Endothelial cell of umbilical vein (primary cell): ENCODE measurements at regions not wholly inside any gene's neighbourhood (a gene's known extent, or its start where the extent isn't known, plus 50 kb on each side); places are given as distances from the start of the nearest gene placed in this dataset.

Experiments used
- EZH2 ChIP-seq: IDR thresholded peaks from 2 replicates; pipeline ENCODE4 v1.6.1; 2012; ENCODE audit warnings: borderline replicate concordance, low read depth, mild to moderate bottlenecking, moderate library complexity, low read length, inconsistent platforms; ENCODE audit not compliant: severe bottlenecking
- GATA2 ChIP-seq: IDR thresholded peaks from 2 replicates; pipeline ENCODE4 v1.7.0; 2011; ENCODE audit warnings: low read depth, mild to moderate bottlenecking, moderate library complexity, mixed read lengths, low read length; ENCODE audit not compliant: insufficient read length, insufficient read depth
- JUN ChIP-seq: IDR thresholded peaks from 2 replicates; pipeline ENCODE4 v1.6.1; 2011; ENCODE audit warnings: borderline replicate concordance, low read depth; ENCODE audit not compliant: insufficient read length, insufficient read depth
- MAX ChIP-seq: IDR thresholded peaks from 2 replicates; pipeline ENCODE4 v1.6.1; 2011; ENCODE audit not compliant: insufficient read depth, insufficient read length
- POLR2A ChIP-seq: IDR thresholded peaks from 2 replicates; pipeline ENCODE4 v1.6.1; 2012; ENCODE audit warnings: low read depth, mild to moderate bottlenecking, control low read depth, low read length
- POLR2AphosphoS5 ChIP-seq: IDR thresholded peaks from 2 replicates; pipeline ENCODE4 v1.6.1; 2012; ENCODE audit warnings: low read depth, mild to moderate bottlenecking, control low read depth, low read length, moderate library complexity; ENCODE audit not compliant: insufficient read depth
- TF ChIP-seq, protein P1 (sequence below), 2 donors: IDR thresholded peaks; 1 replicate in 1 of 2; 2 replicates in 1 of 2; pipeline ENCODE4 v1.5.1; 2011; ENCODE audit warnings: low read length in 2 of 2, mild to moderate bottlenecking in 2 of 2, moderate library complexity in 2 of 2, control low read depth in 1 of 2, inconsistent platforms in 1 of 2, low read depth in 1 of 2; ENCODE audit not compliant: insufficient read depth in 1 of 2; ENCODE audit errors: extremely low read depth in 1 of 2

- TF ChIP-seq, protein P1, sequence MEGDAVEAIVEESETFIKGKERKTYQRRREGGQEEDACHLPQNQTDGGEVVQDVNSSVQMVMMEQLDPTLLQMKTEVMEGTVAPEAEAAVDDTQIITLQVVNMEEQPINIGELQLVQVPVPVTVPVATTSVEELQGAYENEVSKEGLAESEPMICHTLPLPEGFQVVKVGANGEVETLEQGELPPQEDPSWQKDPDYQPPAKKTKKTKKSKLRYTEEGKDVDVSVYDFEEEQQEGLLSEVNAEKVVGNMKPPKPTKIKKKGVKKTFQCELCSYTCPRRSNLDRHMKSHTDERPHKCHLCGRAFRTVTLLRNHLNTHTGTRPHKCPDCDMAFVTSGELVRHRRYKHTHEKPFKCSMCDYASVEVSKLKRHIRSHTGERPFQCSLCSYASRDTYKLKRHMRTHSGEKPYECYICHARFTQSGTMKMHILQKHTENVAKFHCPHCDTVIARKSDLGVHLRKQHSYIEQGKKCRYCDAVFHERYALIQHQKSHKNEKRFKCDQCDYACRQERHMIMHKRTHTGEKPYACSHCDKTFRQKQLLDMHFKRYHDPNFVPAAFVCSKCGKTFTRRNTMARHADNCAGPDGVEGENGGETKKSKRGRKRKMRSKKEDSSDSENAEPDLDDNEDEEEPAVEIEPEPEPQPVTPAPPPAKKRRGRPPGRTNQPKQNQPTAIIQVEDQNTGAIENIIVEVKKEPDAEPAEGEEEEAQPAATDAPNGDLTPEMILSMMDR (IDR thresholded peaks at IDR 0.05; ENCODE audit: extremely low read depth in 1 of 2, insufficient read depth in 1 of 2, low read depth in 1 of 2, low read length in 2 of 2) = no peak
- TF ChIP-seq GATA2 (no peak), MAX (no peak), EZH2 (no peak), POLR2A (no peak), JUN (no peak), POLR2AphosphoS5 (no peak)
Measured at GRCh38 chr6:47924001-47924400, 142.2 kb downstream of the OPN5 start.
